ENCODE measurements at regions not wholly inside any gene's neighbourhood (a gene's known extent, or its start where the extent isn't known, plus 50 kb on each side); places are given as distances from the start of the nearest gene placed in this dataset.

GRCh38 chr17:52536489-52536888 is 378.0 kb upstream of the CA10 start:
- H3K4me1 Mint-ChIP-seq, result no peaks in the 10 kb centered on the region

GRCh38 chr17:52532373-52532772 is 373.9 kb upstream of the CA10 start:
- TF ChIP-seq, protein P1, sequence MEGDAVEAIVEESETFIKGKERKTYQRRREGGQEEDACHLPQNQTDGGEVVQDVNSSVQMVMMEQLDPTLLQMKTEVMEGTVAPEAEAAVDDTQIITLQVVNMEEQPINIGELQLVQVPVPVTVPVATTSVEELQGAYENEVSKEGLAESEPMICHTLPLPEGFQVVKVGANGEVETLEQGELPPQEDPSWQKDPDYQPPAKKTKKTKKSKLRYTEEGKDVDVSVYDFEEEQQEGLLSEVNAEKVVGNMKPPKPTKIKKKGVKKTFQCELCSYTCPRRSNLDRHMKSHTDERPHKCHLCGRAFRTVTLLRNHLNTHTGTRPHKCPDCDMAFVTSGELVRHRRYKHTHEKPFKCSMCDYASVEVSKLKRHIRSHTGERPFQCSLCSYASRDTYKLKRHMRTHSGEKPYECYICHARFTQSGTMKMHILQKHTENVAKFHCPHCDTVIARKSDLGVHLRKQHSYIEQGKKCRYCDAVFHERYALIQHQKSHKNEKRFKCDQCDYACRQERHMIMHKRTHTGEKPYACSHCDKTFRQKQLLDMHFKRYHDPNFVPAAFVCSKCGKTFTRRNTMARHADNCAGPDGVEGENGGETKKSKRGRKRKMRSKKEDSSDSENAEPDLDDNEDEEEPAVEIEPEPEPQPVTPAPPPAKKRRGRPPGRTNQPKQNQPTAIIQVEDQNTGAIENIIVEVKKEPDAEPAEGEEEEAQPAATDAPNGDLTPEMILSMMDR (IDR thresholded peaks at IDR 0.05), result no peak
- no peaks in the 10 kb centered on the region for H3K79me2 ChIP-seq (ENCODE audit: insufficient read depth, low read length)
- no peak overlapping the region for H3K4me2 ChIP-seq (replicated peaks; ENCODE audit: extremely low read depth, low read length, poor library complexity, severe bottlenecking)
- no peak for DNase-seq
- no peak overlapping the region for H2AFZ ChIP-seq (ENCODE audit: insufficient read depth, low read depth, low read length, poor library complexity, severe bottlenecking)
- no peaks in the 10 kb centered on the region for H3K4me1 ChIP-seq (ENCODE audit: control insufficient read depth in 1 of 2, insufficient read depth in 2 of 2, low read length in 2 of 2)
- no peaks in the 10 kb centered on the region for H3K27me3 ChIP-seq (ENCODE audit: control insufficient read depth in 2 of 2, insufficient read depth in 2 of 2, low read length in 2 of 2)
- H3K4me3 ChIP-seq (replicated peaks in 1 of 3; ENCODE audit: low read depth in 2 of 3, low read length in 3 of 3), result no peak overlapping the region
- 67% methylated on average over 1 of the region's 4 CpGs for WGBS (ENCODE audit: insufficient coverage)
- H3K4me1 Mint-ChIP-seq, result no peaks in the 10 kb centered on the region
- no peaks in the 10 kb centered on the region for H3K36me3 ChIP-seq (replicated peaks in 1 of 2; ENCODE audit: control insufficient read depth in 1 of 2, insufficient read depth in 2 of 2, low read length in 2 of 2)
- peaks cover 0 to 6% (median 0%) of the 10 kb centered on the region in 7 donors for H3K9me3 Mint-ChIP-seq
- H3K27me3 Mint-ChIP-seq (ENCODE audit: low read depth in 3 of 3), result no peaks in the 10 kb centered on the region
- H3K4me3 Mint-ChIP-seq, result no peak overlapping the region
- H3K27ac Mint-ChIP-seq, result no peak overlapping the region
- intact Hi-C loops (cut with micrococcal nuclease), result no loop called here
- no peak overlapping the region for H3K27ac ChIP-seq (ENCODE audit: low read depth in 1 of 2, low read length in 2 of 2)
- H3K9ac ChIP-seq (ENCODE audit: insufficient read depth, low read length, poor library complexity, severe bottlenecking), result no peak overlapping the region
- no peaks in the 10 kb centered on the region for H4K20me1 ChIP-seq (ENCODE audit: insufficient read depth, low read length)
- no peaks in the 10 kb centered on the region for H3K36me3 Mint-ChIP-seq
- peaks cover 0 to 3% of the 10 kb centered on the region in 2 donors for H3K9me3 ChIP-seq (replicated peaks in 1 of 2; ENCODE audit: control insufficient read depth in 1 of 2, insufficient read depth in 1 of 2, low read length in 2 of 2)

More at GRCh38 chr17:52536489-52536888, 378.0 kb upstream of the CA10 start:
- H4K20me1 ChIP-seq (ENCODE audit: insufficient read depth, low read length), result no peaks in the 10 kb centered on the region
- H3K4me2 ChIP-seq (replicated peaks; ENCODE audit: extremely low read depth, low read length, poor library complexity, severe bottlenecking), result no peak overlapping the region
- H3K36me3 ChIP-seq (replicated peaks in 1 of 2; ENCODE audit: control insufficient read depth in 1 of 2, insufficient read depth in 2 of 2, low read length in 2 of 2), result no peaks in the 10 kb centered on the region
- no peak overlapping the region for H3K4me3 ChIP-seq (replicated peaks in 1 of 3; ENCODE audit: low read depth in 2 of 3, low read length in 3 of 3)
- intact Hi-C loops (cut with micrococcal nuclease), result no loop called here
- no peak overlapping the region for H3K27ac ChIP-seq (ENCODE audit: low read depth in 1 of 2, low read length in 2 of 2)
- H3K79me2 ChIP-seq (ENCODE audit: insufficient read depth, low read length), result no peaks in the 10 kb centered on the region
- no peaks in the 10 kb centered on the region for H3K27me3 Mint-ChIP-seq (ENCODE audit: low read depth in 3 of 3)
- DNase-seq, result no peak
- no peak overlapping the region for H3K4me3 Mint-ChIP-seq
- H2AFZ ChIP-seq (ENCODE audit: insufficient read depth, low read depth, low read length, poor library complexity, severe bottlenecking), result no peak overlapping the region
- TF ChIP-seq, protein P1 (IDR thresholded peaks at IDR 0.05), result no peak
- H3K9ac ChIP-seq (ENCODE audit: insufficient read depth, low read length, poor library complexity, severe bottlenecking), result no peak overlapping the region
- H3K36me3 Mint-ChIP-seq, result no peaks in the 10 kb centered on the region
- no peaks in the 10 kb centered on the region for H3K4me1 ChIP-seq (ENCODE audit: control insufficient read depth in 1 of 2, insufficient read depth in 2 of 2, low read length in 2 of 2)
- peaks cover 0 to 4% (median 2%) of the 10 kb centered on the region in 7 donors for H3K9me3 Mint-ChIP-seq
- H3K27me3 ChIP-seq (ENCODE audit: control insufficient read depth in 2 of 2, insufficient read depth in 2 of 2, low read length in 2 of 2), result no peaks in the 10 kb centered on the region
- no peak overlapping the region for H3K27ac Mint-ChIP-seq
- 86% methylated on average over 2 of the region's 4 CpGs for WGBS (ENCODE audit: insufficient coverage)
- no peaks in the 10 kb centered on the region for H3K9me3 ChIP-seq (replicated peaks in 1 of 2; ENCODE audit: control insufficient read depth in 1 of 2, insufficient read depth in 1 of 2, low read length in 2 of 2)
